Uterus (tissue), 3 donors: ENCODE measurements at regions not wholly inside any gene's neighbourhood (a gene's known extent, or its start where the extent isn't known, plus 50 kb on each side); places are given as distances from the start of the nearest gene placed in this dataset.

Source experiments
- DNase-seq, 2 donors: peaks; one replicate each; pipeline ENCODE4 v3.0.0-alpha.2; 2019 to 2020
- H3K27ac ChIP-seq, 2 donors: fragments of 200-600 bp; sonication (generic); 1 replicate in 1 of 2; 2 replicates in 1 of 2; pipeline ENCODE4 v1.5.1; 2016 to 2018
- H3K27me3 ChIP-seq, 2 donors: fragments of 200-600 bp; sonication (generic); one replicate each; pipeline ENCODE4 v1.5.1; 2018 to 2019; ENCODE audit warnings: control low read depth in 1 of 2
- H3K36me3 ChIP-seq, 2 donors: fragments of 200-600 bp; sonication (generic); one replicate each; pipeline ENCODE4 v1.5.1; 2019; ENCODE audit warnings: control low read depth in 1 of 2
- H3K4me1 ChIP-seq, 2 donors: fragments of 200-600 bp; sonication (generic); one replicate each; pipeline ENCODE4 v1.5.1; 2018 to 2019; ENCODE audit warnings: control low read depth in 1 of 2
- H3K4me3 ChIP-seq, 2 donors: fragments of 200-600 bp; sonication (generic); 1 replicate in 1 of 2; 2 replicates in 1 of 2; pipeline ENCODE4 v1.5.1; 2018 to 2019; ENCODE audit warnings: mild to moderate bottlenecking in 1 of 2
- H3K9me3 ChIP-seq, 2 donors: fragments of 200-600 bp; sonication (generic); one replicate each; pipeline ENCODE4 v1.5.1; 2019; ENCODE audit warnings: control low read depth in 1 of 2
- CTCF ChIP-seq, 4 experiments: fragments of 200-600 bp in 2 of 4; fragments of 450-650 bp in 2 of 4; sonication (generic) in 2 of 4; IDR thresholded peaks; one replicate each; pipeline ENCODE4 v1.5.1; 2016 to 2019; ENCODE audit warnings: antibody characterized with exemption in 4 of 4, mild to moderate bottlenecking in 2 of 4, moderate library complexity in 1 of 4
- POLR2A ChIP-seq, 2 donors: fragments of 450-650 bp; IDR thresholded peaks; one replicate each; pipeline ENCODE4 v1.6.1; 2016; ENCODE audit warnings: antibody characterized with exemption in 2 of 2, mild to moderate bottlenecking in 1 of 2, moderate library complexity in 1 of 2
- intact Hi-C: fragments of 100-400 bp; cut with DNase I; formaldehyde crosslinking; loops from one replicate; pipeline ENCODE4 v1.15.1; 2023; ENCODE audit warnings: low total_unique reads
- donor health status: DM: yes; HTN: yes; CAD: no.

GRCh38 chr1:29671446-29672356 is 435.4 kb downstream of the PTPRU start:
- no peaks in the 10 kb centered on the region for H3K4me1 ChIP-seq
- H3K36me3 ChIP-seq = no peaks in the 10 kb centered on the region
- TF ChIP-seq CTCF (IDR thresholded peaks at IDR 0.05) (no peak), POLR2A (IDR thresholded peaks at IDR 0.05) (no peak)
- DNase-seq = no peak
- no peak overlapping the region for H3K4me3 ChIP-seq
- no peak overlapping the region for H3K27ac ChIP-seq
- no peaks in the 10 kb centered on the region for H3K27me3 ChIP-seq
- no peaks in the 10 kb centered on the region for H3K9me3 ChIP-seq
- intact Hi-C loops = no loop called here

- no peak for DNase-seq
- Histone ChIP-seq H3K27ac (no peak overlapping the region), H3K9me3 (no peaks in the 10 kb centered on the region), H3K4me1 (no peaks in the 10 kb centered on the region), H3K4me3 (no peak overlapping the region), H3K27me3 (no peaks in the 10 kb centered on the region), H3K36me3 (no peaks in the 10 kb centered on the region)
- intact Hi-C loops = no loop called here
- TF ChIP-seq CTCF (IDR thresholded peaks at IDR 0.05) = no peak
- no peak for TF ChIP-seq POLR2A (IDR thresholded peaks at IDR 0.05)
Observed at GRCh38 chr1:29670752-29671151, 434.4 kb downstream of the PTPRU start.

GRCh38 chr1:29669912-29670311 is 433.6 kb downstream of the PTPRU start:
- intact Hi-C loops = no loop called here
- no peak for DNase-seq
- no peaks in the 10 kb centered on the region for H3K27me3 ChIP-seq
- no peak overlapping the region for H3K4me3 ChIP-seq
- TF ChIP-seq CTCF (IDR thresholded peaks at IDR 0.05) = no peak
- no peak for TF ChIP-seq POLR2A (IDR thresholded peaks at IDR 0.05)
- H3K27ac ChIP-seq = no peak overlapping the region
- H3K36me3 ChIP-seq = no peaks in the 10 kb centered on the region
- H3K4me1 ChIP-seq = no peaks in the 10 kb centered on the region
- H3K9me3 ChIP-seq = no peaks in the 10 kb centered on the region

GRCh38 chr1:29669158-29669871 is 433.0 kb downstream of the PTPRU start:
- Histone ChIP-seq H3K36me3 (no peaks in the 10 kb centered on the region), H3K27me3 (no peaks in the 10 kb centered on the region), H3K4me3 (no peak overlapping the region), H3K4me1 (no peaks in the 10 kb centered on the region), H3K9me3 (no peaks in the 10 kb centered on the region), H3K27ac (no peak overlapping the region)
- TF ChIP-seq POLR2A (IDR thresholded peaks at IDR 0.05) (no peak), CTCF (IDR thresholded peaks at IDR 0.05) (no peak)
- DNase-seq = no peak
- intact Hi-C loops = no loop called here

GRCh38 chr1:29668551-29669157 is 432.3 kb downstream of the PTPRU start:
- no peaks in the 10 kb centered on the region for H3K36me3 ChIP-seq
- H3K9me3 ChIP-seq = no peaks in the 10 kb centered on the region
- no peak for DNase-seq

More at GRCh38 chr1:29668551-29669157, 432.3 kb downstream of the PTPRU start:
- no peaks in the 10 kb centered on the region for H3K27me3 ChIP-seq
- H3K4me3 ChIP-seq = no peak overlapping the region
- intact Hi-C loops = no loop called here
- H3K4me1 ChIP-seq = no peaks in the 10 kb centered on the region
- H3K27ac ChIP-seq = no peak overlapping the region
- TF ChIP-seq CTCF (IDR thresholded peaks at IDR 0.05) = no peak
- no peak for TF ChIP-seq POLR2A (IDR thresholded peaks at IDR 0.05)
